Ammon's horn (tissue), 1 donor: ENCODE measurements at regions not wholly inside any gene's neighbourhood (a gene's known extent, or its start where the extent isn't known, plus 50 kb on each side); places are given as distances from the start of the nearest gene placed in this dataset.

Experiments
- DNase-seq: peaks from one replicate; pipeline ENCODE4 v3.0.0-alpha.2; 2016; ENCODE audit warnings: low spot score

- no peak for DNase-seq
Observed at GRCh38 chrX:58051346-58051745, 141.1 kb upstream of the ZXDA start.

- DNase-seq = no peak
Observed at GRCh38 chrX:58044130-58044529, 133.9 kb upstream of the ZXDA start.

- DNase-seq = peak; percentile 49
Observed at GRCh38 chrX:58025979-58026378, 115.7 kb upstream of the ZXDA start.

- no peak for DNase-seq
Observed at GRCh38 chrX:57985951-57986350, 75.7 kb upstream of the ZXDA start.

- no peak for DNase-seq
Observed at GRCh38 chrX:57984620-57985019, 74.4 kb upstream of the ZXDA start.

GRCh38 chrX:57977992-57978391, 67.7 kb upstream of the ZXDA start:
- DNase-seq = no peak

- no peak for DNase-seq
Observed at GRCh38 chrX:57964975-57965374, 54.7 kb upstream of the ZXDA start.
